ENCODE measurements at regions not wholly inside any gene's neighbourhood (a gene's known extent, or its start where the extent isn't known, plus 50 kb on each side); places are given as distances from the start of the nearest gene placed in this dataset.

DNA sequence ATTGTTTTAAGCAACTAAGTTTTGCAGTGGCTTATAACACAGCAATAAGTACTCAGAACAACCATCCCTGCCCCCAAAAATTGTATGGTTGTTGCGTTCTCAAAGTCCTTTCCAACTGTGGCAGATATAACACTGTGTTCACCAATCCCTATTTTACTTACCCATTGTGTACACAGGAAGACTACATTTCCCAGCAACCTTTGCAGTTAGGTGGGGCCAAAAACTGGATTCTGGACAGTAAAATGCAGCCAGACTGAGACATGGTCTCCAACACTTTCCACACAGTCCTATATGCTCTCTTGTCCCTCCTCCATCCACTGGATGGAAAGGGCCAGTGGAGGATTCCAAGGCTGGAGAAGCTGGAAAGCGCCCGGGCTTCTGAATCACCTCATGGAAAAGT, 523.6 kb downstream of the BCOR start:
- no peak overlapping the region for H3K27ac ChIP-seq (ENCODE audit: low read depth in 1 of 2, low read length in 2 of 2)
- H3K27me3 ChIP-seq (ENCODE audit: control insufficient read depth in 4 of 4, insufficient read depth in 4 of 4, low read length in 3 of 4), result peaks cover 0 to 6% (median 0%) of the 10 kb centered on the region in 4 donors
- no peaks in the 10 kb centered on the region for H3K36me3 ChIP-seq (ENCODE audit: control insufficient read depth in 4 of 4, insufficient read depth in 3 of 4, low read depth in 1 of 4, low read length in 3 of 4)
- no peak for DNase-seq (ENCODE audit: low spot score)
- no peak overlapping the region for H3K4me3 ChIP-seq (ENCODE audit: low read depth in 1 of 3, low read length in 3 of 3)
- 63% methylated on average over 3 of the region's 3 CpGs for WGBS
- no peaks in the 10 kb centered on the region for H3K4me1 ChIP-seq (ENCODE audit: control insufficient read depth in 4 of 4, insufficient read depth in 4 of 4, low read length in 3 of 4)
- no peak overlapping the region for H3K9ac ChIP-seq (ENCODE audit: low read depth in 1 of 2, low read length in 2 of 2)
- TF ChIP-seq, protein P1, sequence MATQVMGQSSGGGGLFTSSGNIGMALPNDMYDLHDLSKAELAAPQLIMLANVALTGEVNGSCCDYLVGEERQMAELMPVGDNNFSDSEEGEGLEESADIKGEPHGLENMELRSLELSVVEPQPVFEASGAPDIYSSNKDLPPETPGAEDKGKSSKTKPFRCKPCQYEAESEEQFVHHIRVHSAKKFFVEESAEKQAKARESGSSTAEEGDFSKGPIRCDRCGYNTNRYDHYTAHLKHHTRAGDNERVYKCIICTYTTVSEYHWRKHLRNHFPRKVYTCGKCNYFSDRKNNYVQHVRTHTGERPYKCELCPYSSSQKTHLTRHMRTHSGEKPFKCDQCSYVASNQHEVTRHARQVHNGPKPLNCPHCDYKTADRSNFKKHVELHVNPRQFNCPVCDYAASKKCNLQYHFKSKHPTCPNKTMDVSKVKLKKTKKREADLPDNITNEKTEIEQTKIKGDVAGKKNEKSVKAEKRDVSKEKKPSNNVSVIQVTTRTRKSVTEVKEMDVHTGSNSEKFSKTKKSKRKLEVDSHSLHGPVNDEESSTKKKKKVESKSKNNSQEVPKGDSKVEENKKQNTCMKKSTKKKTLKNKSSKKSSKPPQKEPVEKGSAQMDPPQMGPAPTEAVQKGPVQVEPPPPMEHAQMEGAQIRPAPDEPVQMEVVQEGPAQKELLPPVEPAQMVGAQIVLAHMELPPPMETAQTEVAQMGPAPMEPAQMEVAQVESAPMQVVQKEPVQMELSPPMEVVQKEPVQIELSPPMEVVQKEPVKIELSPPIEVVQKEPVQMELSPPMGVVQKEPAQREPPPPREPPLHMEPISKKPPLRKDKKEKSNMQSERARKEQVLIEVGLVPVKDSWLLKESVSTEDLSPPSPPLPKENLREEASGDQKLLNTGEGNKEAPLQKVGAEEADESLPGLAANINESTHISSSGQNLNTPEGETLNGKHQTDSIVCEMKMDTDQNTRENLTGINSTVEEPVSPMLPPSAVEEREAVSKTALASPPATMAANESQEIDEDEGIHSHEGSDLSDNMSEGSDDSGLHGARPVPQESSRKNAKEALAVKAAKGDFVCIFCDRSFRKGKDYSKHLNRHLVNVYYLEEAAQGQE (IDR thresholded peaks at IDR 0.05), result no peak
- TF ChIP-seq NR2F2 (IDR thresholded peaks at IDR 0.05) (no peak), HNF4A (conservative IDR thresholded peaks at IDR 0.05) (no peak), FOXA1 (IDR thresholded peaks at IDR 0.05) (no peak), EGR1 (IDR thresholded peaks at IDR 0.05; ENCODE audit: low read depth in 2 of 2) (no peak), ATF3 (IDR thresholded peaks at IDR 0.05) (no peak), YY1 (IDR thresholded peaks at IDR 0.05) (no peak), FOXA2 (IDR thresholded peaks at IDR 0.05) (no peak), GABPA (IDR thresholded peaks at IDR 0.05 in 1 of 2, conservative IDR thresholded peaks at IDR 0.05 in 1 of 2) (no peak), SP1 (IDR thresholded peaks at IDR 0.05) (no peak), MAX (IDR thresholded peaks at IDR 0.05) (no peak), TAF1 (conservative IDR thresholded peaks at IDR 0.05) (no peak), RXRA (IDR thresholded peaks at IDR 0.05) (no peak), RAD21 (IDR thresholded peaks at IDR 0.05) (no peak), HNF4G (IDR thresholded peaks at IDR 0.05) (no peak), JUND (IDR thresholded peaks at IDR 0.05) (no peak)
- TF ChIP-seq, protein P2, sequence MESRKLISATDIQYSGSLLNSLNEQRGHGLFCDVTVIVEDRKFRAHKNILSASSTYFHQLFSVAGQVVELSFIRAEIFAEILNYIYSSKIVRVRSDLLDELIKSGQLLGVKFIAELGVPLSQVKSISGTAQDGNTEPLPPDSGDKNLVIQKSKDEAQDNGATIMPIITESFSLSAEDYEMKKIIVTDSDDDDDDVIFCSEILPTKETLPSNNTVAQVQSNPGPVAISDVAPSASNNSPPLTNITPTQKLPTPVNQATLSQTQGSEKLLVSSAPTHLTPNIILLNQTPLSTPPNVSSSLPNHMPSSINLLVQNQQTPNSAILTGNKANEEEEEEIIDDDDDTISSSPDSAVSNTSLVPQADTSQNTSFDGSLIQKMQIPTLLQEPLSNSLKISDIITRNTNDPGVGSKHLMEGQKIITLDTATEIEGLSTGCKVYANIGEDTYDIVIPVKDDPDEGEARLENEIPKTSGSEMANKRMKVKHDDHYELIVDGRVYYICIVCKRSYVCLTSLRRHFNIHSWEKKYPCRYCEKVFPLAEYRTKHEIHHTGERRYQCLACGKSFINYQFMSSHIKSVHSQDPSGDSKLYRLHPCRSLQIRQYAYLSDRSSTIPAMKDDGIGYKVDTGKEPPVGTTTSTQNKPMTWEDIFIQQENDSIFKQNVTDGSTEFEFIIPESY (IDR thresholded peaks at IDR 0.05), result no peak
- no peaks in the 10 kb centered on the region for H3K9me3 ChIP-seq (ENCODE audit: control insufficient read depth in 4 of 4, low read length in 3 of 4)

DNA sequence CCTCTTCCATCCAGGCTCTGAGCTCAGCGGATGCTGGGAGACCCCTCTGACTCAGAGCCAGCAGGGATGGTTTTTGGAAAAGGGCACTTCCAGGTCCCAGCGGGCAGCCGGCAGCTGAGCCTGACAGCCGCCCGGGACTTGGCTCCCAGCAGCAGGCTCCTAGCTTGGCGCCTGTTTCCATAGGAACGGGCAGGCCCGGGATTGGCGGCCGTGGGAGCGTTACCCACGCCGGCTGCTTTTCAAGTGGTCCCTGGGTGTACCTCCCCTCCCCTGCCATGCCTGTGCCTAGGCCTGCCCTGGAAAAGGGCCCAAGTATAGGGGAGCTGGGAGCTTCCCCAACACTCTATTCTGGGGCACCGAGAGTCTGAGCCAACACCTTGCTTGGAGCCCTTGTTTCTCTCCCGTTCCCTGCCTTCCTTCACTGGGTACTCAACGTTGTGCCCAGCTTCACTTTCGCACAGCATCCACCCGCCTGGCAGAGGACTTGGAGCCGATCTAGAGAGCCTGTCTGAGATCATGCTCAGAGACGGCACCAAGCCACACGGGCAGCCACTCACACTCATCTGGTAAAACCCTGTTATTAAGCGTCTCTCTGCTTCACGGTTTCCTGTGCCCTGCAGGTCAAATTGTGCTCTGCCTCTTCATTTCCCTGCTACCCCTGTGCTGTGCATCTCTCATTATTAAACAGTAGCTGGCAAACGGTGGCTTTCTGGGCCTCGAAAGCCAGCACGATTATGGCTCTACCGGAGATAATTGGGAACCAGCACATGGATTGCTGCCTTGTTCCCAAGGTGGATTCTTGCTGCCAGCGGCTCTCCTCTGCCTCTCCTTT, 521.5 kb downstream of the BCOR start:
- Histone ChIP-seq H3K27me3 (ENCODE audit: control insufficient read depth in 4 of 4, insufficient read depth in 4 of 4, low read length in 3 of 4) (peaks cover 0 to 6% (median 0%) of the 10 kb centered on the region in 4 donors), H3K36me3 (ENCODE audit: control insufficient read depth in 4 of 4, insufficient read depth in 3 of 4, low read depth in 1 of 4, low read length in 3 of 4) (no peaks in the 10 kb centered on the region), H3K4me3 (ENCODE audit: low read depth in 1 of 3, low read length in 3 of 3) (no peak overlapping the region), H3K9ac (ENCODE audit: low read depth in 1 of 2, low read length in 2 of 2) (no peak overlapping the region), H3K9me3 (ENCODE audit: control insufficient read depth in 4 of 4, low read length in 3 of 4) (no peaks in the 10 kb centered on the region), H3K27ac (ENCODE audit: low read depth in 1 of 2, low read length in 2 of 2) (no peak overlapping the region), H3K4me1 (ENCODE audit: control insufficient read depth in 4 of 4, insufficient read depth in 4 of 4, low read length in 3 of 4) (no peaks in the 10 kb centered on the region)
- TF ChIP-seq HNF4A (conservative IDR thresholded peaks at IDR 0.05) (no peak), EGR1 (IDR thresholded peaks at IDR 0.05; ENCODE audit: low read depth in 2 of 2) (no peak), SP1 (IDR thresholded peaks at IDR 0.05) (no peak), ATF3 (IDR thresholded peaks at IDR 0.05) (no peak), GABPA (IDR thresholded peaks at IDR 0.05 in 1 of 2, conservative IDR thresholded peaks at IDR 0.05 in 1 of 2) (no peak), HNF4G (IDR thresholded peaks at IDR 0.05) (no peak)
- DNase-seq (ENCODE audit: low spot score), result no peak
- 76% methylated on average over 28 of the region's 28 CpGs for WGBS
